ENCODE measurements at regions not wholly inside any gene's neighbourhood (a gene's known extent, or its start where the extent isn't known, plus 50 kb on each side); places are given as distances from the start of the nearest gene placed in this dataset.
"Not testable (repeated sequence)": the region's sequence is repeated elsewhere in the genome, so short reads cannot be mapped to it uniquely, and the experiment has no call there.

GRCh38 chr4:163077680-163078079 is 89.0 kb downstream of the NAF1 start:
- no peak for DNase-seq

- DNase-seq = peak; percentile 25
These were observed 94.5 kb downstream of the NAF1 start for GRCh38 chr4:163072222-163072621.

GRCh38 chr4:163071308-163071707 is 95.4 kb downstream of the NAF1 start:
- DNase-seq = peak; percentile 15

- peak; percentile 20 for DNase-seq
These were observed 96.7 kb downstream of the NAF1 start for GRCh38 chr4:163070023-163070422.

- peak; percentile 78 for DNase-seq
These were observed 102.8 kb downstream of the NAF1 start for GRCh38 chr4:163063891-163064290.

- peak; percentile 20 for DNase-seq
These were observed 118.2 kb downstream of the NAF1 start for GRCh38 chr4:163048447-163048846.

- DNase-seq = no peak
These were observed 124.4 kb downstream of the NAF1 start for GRCh38 chr4:163042306-163042705.

GRCh38 chr4:163017135-163017534 is 149.6 kb downstream of the NAF1 start:
- DNase-seq = no peak

- no peak for DNase-seq
These were observed 153.9 kb downstream of the NAF1 start for GRCh38 chr4:163012816-163013215.

- DNase-seq = no peak
These were observed 162.7 kb downstream of the NAF1 start for GRCh38 chr4:163003979-163004378.

- no peak for DNase-seq
These were observed 178.2 kb downstream of the NAF1 start for GRCh38 chr4:162988530-162988929.

GRCh38 chr4:162985131-162985530 is 181.6 kb downstream of the NAF1 start:
- no peak for DNase-seq

GRCh38 chr4:162984621-162985020 is 182.1 kb downstream of the NAF1 start:
- DNase-seq = no peak

GRCh38 chr4:162981823-162982222 is 184.9 kb downstream of the NAF1 start:
- DNase-seq = no peak

GRCh38 chr4:162978398-162978797 is 188.3 kb downstream of the NAF1 start:
- no peak for DNase-seq

GRCh38 chr4:162977788-162978187 is 188.9 kb downstream of the NAF1 start:
- DNase-seq = no peak

- no peak for DNase-seq
These were observed 193.9 kb downstream of the NAF1 start for GRCh38 chr4:162972661-162973330.

- DNase-seq = no peak
These were observed 197.5 kb downstream of the NAF1 start for GRCh38 chr4:162969194-162969593.

GRCh38 chr4:162965978-162966377 is 200.7 kb downstream of the NAF1 start:
- DNase-seq = not testable (repeated sequence)

GRCh38 chr4:162959046-162959445 is 207.6 kb downstream of the NAF1 start:
- DNase-seq = no peak

- no peak for DNase-seq
These were observed 209.1 kb downstream of the NAF1 start for GRCh38 chr4:162957521-162958143.

GRCh38 chr4:162954976-162955375 is 211.7 kb downstream of the NAF1 start:
- no peak for DNase-seq

GRCh38 chr4:162952232-162952631 is 214.5 kb downstream of the NAF1 start:
- DNase-seq = peak; percentile 1

GRCh38 chr4:162945713-162946112 is 221.0 kb downstream of the NAF1 start:
- DNase-seq = no peak

GRCh38 chr4:162943263-162943662 is 223.4 kb downstream of the NAF1 start:
- no peak for DNase-seq

Data from EL (cell line).